NB4 (cell line): ENCODE measurements at regions not wholly inside any gene's neighbourhood (a gene's known extent, or its start where the extent isn't known, plus 50 kb on each side); places are given as distances from the start of the nearest gene placed in this dataset.

Source experiments
- MAX ChIP-seq: IDR thresholded peaks from 2 replicates; pipeline ENCODE4 v1.6.1; 2011; ENCODE audit warnings: low read depth, low read length
- POLR2A ChIP-seq: IDR thresholded peaks from 2 replicates; pipeline ENCODE4 v1.6.1; 2011; ENCODE audit warnings: mild to moderate bottlenecking; ENCODE audit not compliant: insufficient read length; ENCODE audit errors: extremely low read depth
- TF ChIP-seq, protein P1 (sequence below): IDR thresholded peaks from one replicate; pipeline ENCODE4 v1.5.1; 2012; ENCODE audit warnings: low read depth, low read length

- TF ChIP-seq, protein P1, sequence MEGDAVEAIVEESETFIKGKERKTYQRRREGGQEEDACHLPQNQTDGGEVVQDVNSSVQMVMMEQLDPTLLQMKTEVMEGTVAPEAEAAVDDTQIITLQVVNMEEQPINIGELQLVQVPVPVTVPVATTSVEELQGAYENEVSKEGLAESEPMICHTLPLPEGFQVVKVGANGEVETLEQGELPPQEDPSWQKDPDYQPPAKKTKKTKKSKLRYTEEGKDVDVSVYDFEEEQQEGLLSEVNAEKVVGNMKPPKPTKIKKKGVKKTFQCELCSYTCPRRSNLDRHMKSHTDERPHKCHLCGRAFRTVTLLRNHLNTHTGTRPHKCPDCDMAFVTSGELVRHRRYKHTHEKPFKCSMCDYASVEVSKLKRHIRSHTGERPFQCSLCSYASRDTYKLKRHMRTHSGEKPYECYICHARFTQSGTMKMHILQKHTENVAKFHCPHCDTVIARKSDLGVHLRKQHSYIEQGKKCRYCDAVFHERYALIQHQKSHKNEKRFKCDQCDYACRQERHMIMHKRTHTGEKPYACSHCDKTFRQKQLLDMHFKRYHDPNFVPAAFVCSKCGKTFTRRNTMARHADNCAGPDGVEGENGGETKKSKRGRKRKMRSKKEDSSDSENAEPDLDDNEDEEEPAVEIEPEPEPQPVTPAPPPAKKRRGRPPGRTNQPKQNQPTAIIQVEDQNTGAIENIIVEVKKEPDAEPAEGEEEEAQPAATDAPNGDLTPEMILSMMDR = no peak
- TF ChIP-seq POLR2A = no peak
- no peak for TF ChIP-seq MAX
Observed at GRCh38 chr6:108735310-108736001, 112.8 kb upstream of the ARMC2 start.
